HepG2 (cell line): ENCODE measurements at regions not wholly inside any gene's neighbourhood (a gene's known extent, or its start where the extent isn't known, plus 50 kb on each side); places are given as distances from the start of the nearest gene placed in this dataset.
A peak's percentile ranks its signal among the peaks of the same experiment; 100 is the strongest.

Experiments used
- ATM ChIP-seq: fragments of 450-650 bp; IDR thresholded peaks from 2 replicates; pipeline ENCODE4 v1.7.1; 2017; ENCODE audit warnings: mild to moderate bottlenecking, borderline replicate concordance
- DMTF1 ChIP-seq: sonication (generic); formaldehyde crosslinking; IDR thresholded peaks from 2 replicates; pipeline ENCODE4 v1.4.0; 2020; ENCODE audit warnings: mild to moderate bottlenecking, missing genetic modification reagents
- ETV6 ChIP-seq: sonication (generic); formaldehyde crosslinking; conservative IDR thresholded peaks from 2 replicates; pipeline ENCODE4 v1.4.0; 2020; ENCODE audit warnings: missing genetic modification reagents
- HNRNPH1 ChIP-seq: fragments of 200-400 bp; formaldehyde crosslinking; optimal IDR thresholded peaks from 2 replicates; pipeline ENCODE3; 2017; ENCODE audit warnings: mild to moderate bottlenecking, low read depth, low read length
- IKZF4 ChIP-seq: sonication (generic); formaldehyde crosslinking; IDR thresholded peaks from 2 replicates; pipeline ENCODE4 v1.5.1; 2020; ENCODE audit warnings: borderline replicate concordance, mild to moderate bottlenecking, low read depth, missing genetic modification reagents; ENCODE audit errors: not compliant biosample characterization
- KAT8 ChIP-seq: IDR thresholded peaks from 2 replicates; pipeline ENCODE4 v1.6.1; 2016; ENCODE audit warnings: missing genetic modification reagents, missing compliant biosample characterization
- MAFF ChIP-seq: IDR thresholded peaks from 2 replicates; pipeline ENCODE4 v1.6.1; 2011; ENCODE audit warnings: low read depth, low read length, improper control_type of control experiment
- MLXIP ChIP-seq: sonication (generic); formaldehyde crosslinking; IDR thresholded peaks from 2 replicates; pipeline ENCODE4 v1.9.0; 2021; ENCODE audit warnings: missing genetic modification reagents, borderline replicate concordance
- PHF21A ChIP-seq: sonication (generic); formaldehyde crosslinking; IDR thresholded peaks from 2 replicates; pipeline ENCODE4 v1.5.0; 2020; ENCODE audit warnings: mild to moderate bottlenecking, missing genetic modification reagents
- TFDP1 ChIP-seq: IDR thresholded peaks from 2 replicates; pipeline ENCODE4 v1.6.1; 2016; ENCODE audit warnings: missing compliant biosample characterization, missing genetic modification reagents, borderline replicate concordance
- ZBTB25 ChIP-seq: IDR thresholded peaks from 2 replicates; pipeline ENCODE4 v1.6.1; 2018; ENCODE audit warnings: missing genetic modification reagents
- ZC3H13 ChIP-seq: sonication (generic); formaldehyde crosslinking; IDR thresholded peaks from 2 replicates; pipeline ENCODE4 v1.8.1; 2023; ENCODE audit warnings: mild to moderate bottlenecking, missing genetic modification reagents, moderate library complexity
- ZHX2 ChIP-seq, 2 experiments: sonication (generic) in 1 of 2; formaldehyde crosslinking in 1 of 2; IDR thresholded peaks; 2 replicates each; pipeline versions ENCODE4 v1.6.1 to v1.9.0; 2014 to 2022; ENCODE audit warnings: antibody characterized with exemption in 1 of 2, borderline replicate concordance in 1 of 2, inconsistent platforms in 1 of 2, low read depth in 1 of 2, missing genetic modification reagents in 1 of 2
- ZNF547 ChIP-seq: sonication (generic); formaldehyde crosslinking; IDR thresholded peaks from 2 replicates; pipeline ENCODE4 v1.5.1; 2020; ENCODE audit warnings: mild to moderate bottlenecking, missing genetic modification reagents
- ZNF776 ChIP-seq: sonication (generic); formaldehyde crosslinking; IDR thresholded peaks from 2 replicates; pipeline ENCODE4 v1.4.0; 2020; ENCODE audit warnings: mild to moderate bottlenecking, missing genetic modification reagents

GRCh38 chr2:8534729-8535468 lies 147.0 kb upstream of the ID2 start (continued):
- no peak for TF ChIP-seq DMTF1
- TF ChIP-seq ZHX2 (IDR thresholded peaks at IDR 0.05; ENCODE audit: low read depth), result no peak
- TF ChIP-seq ZHX2 (CRISPR knock-in tag; IDR thresholded peaks at IDR 0.05; ENCODE audit: borderline replicate concordance), result no peak
- TF ChIP-seq HNRNPH1, result no peak
- no peak for TF ChIP-seq IKZF4 (CRISPR knock-in tag)
- TF ChIP-seq ATM, result no peak
- TF ChIP-seq MAFF, result no peak
- no peak for TF ChIP-seq ETV6 (CRISPR knock-in tag)
- TF ChIP-seq PHF21A (CRISPR knock-in tag), result peak; percentile 63; the same call in 1 of the 2 replicates
- TF ChIP-seq ZBTB25 (CRISPR knock-in tag), result no peak
- no peak for TF ChIP-seq TFDP1 (CRISPR knock-in tag)
- no peak for TF ChIP-seq MLXIP (CRISPR knock-in tag)
- TF ChIP-seq KAT8, result 0 out of 2 replicates have a peak, but pooled peaks have one; percentile 22
- TF ChIP-seq ZC3H13 (CRISPR knock-in tag), result no peak
- no peak for TF ChIP-seq ZNF547 (CRISPR knock-in tag)
- TF ChIP-seq ZNF776 (CRISPR knock-in tag), result no peak
